HG02973 (cell line): ENCODE measurements at regions not wholly inside any gene's neighbourhood (a gene's known extent, or its start where the extent isn't known, plus 50 kb on each side); places are given as distances from the start of the nearest gene placed in this dataset.
"Not testable (repeated sequence)": the region's sequence is repeated elsewhere in the genome, so short reads cannot be mapped to it uniquely, and the experiment has no call there.

Source experiments
- ATAC-seq: cut with Tn5 transposase; IDR thresholded peaks from one replicate; pipeline ENCODE4 v1.9.1; 2021; ENCODE audit warnings: moderate library complexity; ENCODE audit not compliant: unreplicated experiment

DNA sequence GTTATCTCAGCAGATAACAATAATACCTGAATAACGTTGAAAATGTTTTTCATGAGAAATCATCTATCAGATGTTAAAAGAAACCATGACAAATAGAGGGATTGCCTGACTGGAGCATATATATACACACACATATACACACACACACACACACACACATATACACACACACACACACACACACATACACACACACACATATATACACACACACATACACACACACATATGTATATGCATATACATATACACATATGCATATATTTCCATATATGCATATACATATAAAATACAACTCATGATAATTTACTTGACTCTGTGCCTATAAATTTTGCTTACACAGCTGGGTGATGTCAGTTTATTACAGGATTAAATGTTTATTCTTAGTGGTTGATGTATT lies 847.3 kb upstream of the ADAMTS5 start:
- ATAC-seq: no peak

DNA sequence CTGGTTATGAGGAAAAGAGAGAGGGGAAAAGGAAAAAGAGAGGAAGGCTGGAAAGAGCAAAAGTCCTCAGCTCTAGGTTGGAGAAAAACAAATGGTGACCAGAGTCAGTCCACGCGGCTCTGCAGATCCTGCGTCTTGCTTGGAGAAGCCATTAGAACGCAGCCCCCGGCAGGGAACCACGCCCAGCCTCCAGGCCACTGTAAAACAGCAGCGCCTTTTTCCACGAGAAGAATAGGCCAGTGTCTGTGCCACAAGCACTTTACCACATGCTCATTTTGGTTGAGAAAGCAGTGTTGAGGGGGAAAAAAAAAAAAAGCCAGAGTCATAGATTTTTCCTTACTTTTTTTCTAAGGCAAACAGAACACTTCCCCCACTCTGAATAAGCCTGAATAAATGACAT lies 846.9 kb upstream of the ADAMTS5 start:
- ATAC-seq: no peak

DNA sequence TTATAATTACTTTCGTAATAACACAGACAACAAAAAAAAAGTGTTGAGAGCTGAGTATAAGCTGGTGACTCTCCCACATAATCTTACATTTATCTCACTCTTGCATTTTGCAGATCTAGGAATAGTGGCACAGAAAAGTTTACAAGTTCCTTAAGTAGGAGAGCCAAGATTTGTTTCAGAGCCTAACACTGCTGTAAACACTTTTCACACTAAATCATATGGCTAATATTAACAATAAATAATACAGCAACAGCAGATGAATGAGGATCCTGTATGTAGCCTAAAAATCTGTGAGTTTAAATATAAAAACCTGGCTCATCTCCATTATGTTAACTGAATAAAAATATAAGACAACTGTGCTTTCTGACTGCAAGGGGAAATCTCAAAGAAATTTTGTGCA lies 846.5 kb upstream of the ADAMTS5 start:
- no peak for ATAC-seq

DNA sequence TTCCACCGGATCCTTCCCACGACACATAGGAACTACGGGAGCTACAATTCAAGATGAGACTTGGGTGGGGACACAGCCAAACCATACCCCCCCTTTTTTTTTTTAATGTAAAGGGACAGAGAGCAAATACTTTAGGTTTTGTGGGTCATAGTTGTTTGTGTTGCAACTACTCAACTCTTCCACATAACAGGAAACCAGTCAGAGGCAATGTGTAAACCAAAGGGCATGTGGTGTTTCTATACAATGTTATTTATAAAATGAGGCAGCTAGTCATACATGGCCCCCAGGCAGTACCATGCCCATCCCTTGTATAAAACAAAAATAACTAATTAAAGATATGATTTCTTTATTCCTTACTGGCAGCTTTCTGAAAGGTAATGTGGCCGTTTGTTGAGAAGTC lies 845.4 kb upstream of the ADAMTS5 start:
- no peak for ATAC-seq

DNA sequence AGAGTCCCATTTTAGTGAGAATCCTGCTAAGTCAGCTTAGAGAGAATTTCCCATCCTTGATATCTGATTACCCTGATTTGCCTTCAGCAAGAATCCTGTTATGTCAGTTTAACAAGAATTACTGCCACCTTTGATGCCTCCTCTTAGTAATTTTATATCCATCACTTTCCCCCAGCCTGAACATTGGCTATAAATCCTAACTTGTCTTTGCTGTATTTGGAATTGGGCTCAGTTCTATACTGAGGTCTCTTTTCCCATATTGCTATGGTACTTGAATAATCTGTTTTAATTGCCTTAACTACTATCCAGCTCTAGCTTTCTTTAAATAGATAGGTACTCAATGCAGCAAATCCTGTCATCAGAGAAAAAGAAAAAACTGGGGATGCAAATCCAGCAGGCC lies 842.0 kb upstream of the ADAMTS5 start:
- no peak for ATAC-seq

DNA sequence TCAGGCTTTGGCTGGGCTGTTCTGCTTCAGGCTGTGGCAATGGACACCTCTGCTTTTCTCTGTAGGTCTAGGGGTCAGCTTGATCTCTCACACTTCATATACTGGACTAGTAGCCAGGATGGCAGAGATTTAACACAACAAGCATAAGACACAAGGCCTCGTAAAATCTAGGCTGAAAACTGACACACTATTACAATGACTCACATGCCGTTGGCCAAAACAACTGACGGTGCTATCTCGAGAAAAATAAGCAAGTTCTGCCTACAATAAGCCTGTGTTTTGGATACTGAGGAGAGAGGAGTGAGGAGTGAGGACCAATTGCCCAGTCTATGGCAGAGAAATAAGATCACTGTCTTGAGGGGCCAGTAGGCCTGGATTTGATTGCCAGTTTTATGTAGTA lies 840.7 kb upstream of the ADAMTS5 start:
- no peak for ATAC-seq

DNA sequence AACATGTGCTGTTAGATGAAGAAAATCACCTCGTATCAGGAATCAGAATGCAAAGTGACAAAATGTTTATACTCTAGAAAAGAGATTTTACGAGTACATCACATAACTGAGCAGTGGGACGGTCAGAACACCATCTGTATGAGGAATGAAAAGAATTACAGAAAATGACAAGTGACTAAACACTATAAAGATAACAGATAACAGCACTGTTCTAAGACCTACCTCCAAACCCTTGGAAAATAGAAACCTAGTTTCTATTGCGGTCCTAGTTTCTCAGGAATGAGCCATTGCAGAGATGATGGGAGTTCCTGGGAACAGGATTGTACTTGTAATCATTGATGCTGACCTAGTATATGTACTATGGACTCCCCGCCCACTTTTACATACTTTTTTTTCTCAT lies 839.4 kb upstream of the ADAMTS5 start:
- ATAC-seq: no peak

DNA sequence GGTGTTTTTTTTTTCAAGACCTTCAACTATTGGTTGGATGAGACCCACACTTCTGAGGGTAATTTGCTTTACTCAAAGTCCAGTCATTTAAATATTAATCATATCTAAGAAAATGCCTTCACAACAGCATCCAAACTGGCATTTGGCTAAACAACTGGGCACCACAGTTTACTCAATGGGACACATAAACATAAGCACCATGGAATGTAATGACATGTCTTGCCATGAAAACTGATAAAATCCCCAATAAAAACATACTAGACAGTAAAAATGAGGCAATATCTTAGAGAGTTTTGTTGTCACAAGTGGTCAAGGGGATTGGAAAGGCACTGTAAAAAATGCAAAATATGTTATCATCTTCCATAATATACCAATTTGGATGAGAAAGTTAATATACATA lies 838.8 kb upstream of the ADAMTS5 start:
- no peak for ATAC-seq

DNA sequence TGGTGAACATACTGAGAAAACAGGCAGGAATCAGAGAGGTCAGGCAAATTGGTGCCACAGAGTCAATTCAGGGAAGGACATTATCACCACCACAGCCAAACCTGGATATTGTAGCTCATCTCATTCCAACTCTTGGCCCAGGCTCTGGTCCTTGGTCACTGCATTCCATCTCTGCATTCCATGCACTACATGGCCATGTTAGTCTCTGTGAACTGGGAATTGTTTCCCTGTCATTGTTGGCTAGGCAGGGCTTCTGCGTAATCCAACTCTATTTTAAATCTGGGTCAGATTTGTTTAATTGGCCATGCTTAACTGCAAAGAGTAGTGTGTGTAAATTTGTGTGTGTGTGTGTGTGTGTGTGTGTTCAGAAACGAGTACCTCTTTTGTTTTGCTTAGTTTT lies 837.6 kb upstream of the ADAMTS5 start:
- no peak for ATAC-seq

DNA sequence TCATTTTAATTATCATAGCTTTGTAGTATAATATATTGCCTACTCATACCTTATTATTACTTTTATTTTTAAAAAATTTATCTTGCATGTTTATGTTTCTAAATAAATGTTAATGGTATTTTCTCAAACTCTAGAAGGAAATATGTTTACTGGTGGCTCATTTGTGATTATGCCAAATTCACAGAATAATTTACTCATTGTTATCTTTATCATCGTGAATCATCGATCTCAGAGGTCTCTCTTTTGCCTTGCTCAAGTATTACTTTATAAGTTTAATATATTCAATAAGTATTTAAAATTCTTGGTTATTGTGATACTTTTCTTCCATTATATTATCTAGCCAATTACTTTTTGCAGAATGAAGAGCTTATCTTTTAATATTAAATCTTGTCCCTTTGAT lies 836.7 kb upstream of the ADAMTS5 start:
- no peak for ATAC-seq

DNA sequence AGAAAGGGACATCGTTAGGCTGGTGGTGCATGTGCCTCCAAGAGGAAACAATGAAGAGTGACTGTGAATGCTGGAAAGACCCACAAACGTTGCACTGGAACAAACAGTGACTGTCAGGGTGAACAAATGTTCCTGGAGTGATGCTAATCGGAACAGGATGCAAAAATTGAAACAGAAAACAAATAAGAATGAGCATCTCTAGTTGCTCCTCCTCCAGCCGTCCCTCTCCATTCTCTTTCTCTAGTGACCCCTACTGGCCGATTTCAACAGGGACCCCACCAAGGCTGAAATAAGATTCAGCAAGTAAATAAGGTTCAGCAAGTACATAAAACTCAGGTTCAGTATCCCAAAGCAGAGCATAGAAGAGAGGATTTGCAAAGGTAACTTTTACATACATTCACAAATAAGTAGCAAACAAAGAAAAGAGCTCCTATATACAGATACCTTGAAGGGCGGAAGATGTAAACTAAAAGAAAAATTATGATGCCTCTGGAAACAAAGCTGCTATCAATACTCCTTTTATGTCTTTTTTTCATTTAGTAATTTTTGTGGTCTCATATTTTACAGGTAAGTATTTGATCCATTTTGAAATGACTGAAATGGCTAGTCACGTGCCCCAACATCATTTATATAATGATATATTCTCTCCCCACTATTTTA lies 836.1 kb upstream of the ADAMTS5 start:
- no peak for ATAC-seq

DNA sequence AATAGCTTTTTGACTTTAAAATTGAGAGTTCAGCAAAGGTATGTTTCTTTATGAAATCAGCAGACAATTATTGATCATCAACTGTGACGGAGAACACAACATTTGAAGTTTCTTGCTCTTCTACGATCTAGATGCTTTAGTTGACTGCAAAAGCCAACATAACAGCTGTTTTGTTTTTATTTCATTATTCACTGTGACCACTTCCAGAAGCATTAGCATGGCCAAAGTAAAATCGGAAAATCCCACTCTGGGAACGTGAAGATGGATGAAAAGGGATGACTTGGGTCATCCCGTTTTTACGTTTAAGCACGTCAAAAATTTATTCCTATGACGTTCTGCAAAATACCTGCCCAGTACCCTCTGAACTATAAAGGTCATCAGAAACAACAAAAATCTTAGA lies 833.0 kb upstream of the ADAMTS5 start:
- no peak for ATAC-seq

DNA sequence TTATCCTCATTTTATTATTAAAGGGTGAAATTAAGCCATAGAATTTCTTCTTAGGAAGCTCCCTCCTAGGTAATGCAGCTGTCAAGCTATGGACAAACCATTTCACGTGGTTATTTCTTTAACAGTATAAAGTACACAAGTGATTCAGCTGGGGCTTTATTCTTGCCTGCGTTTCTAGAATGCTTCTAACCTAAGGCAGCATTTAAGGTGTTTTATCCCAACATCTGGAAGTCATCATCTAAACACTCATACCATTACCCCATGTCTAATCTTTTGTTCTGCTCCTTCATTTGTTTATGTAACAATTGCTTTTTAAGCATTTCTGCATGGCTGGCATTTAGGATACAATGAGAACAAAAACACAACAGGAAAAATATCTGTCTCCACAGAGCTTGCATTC lies 829.2 kb upstream of the ADAMTS5 start:
- ATAC-seq: no peak

DNA sequence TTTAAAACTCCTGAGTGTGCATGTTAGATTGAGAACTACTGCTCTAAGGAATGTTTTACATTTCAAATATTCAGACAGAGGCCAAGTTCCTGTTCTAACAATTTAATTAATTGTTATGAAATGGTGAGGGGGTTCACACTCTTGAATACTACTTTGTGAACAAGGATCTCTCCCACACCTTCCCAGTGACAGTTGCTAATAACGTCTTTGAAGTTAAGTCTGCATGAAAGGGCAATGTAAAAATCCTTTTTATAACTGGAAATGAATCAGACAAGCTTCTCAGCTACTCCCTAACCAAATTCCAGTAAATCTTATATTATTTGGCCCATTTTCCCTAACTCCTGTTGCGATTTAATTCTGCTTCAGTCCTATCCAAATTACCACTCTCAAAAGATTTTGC lies 828.5 kb upstream of the ADAMTS5 start:
- ATAC-seq: no peak

DNA sequence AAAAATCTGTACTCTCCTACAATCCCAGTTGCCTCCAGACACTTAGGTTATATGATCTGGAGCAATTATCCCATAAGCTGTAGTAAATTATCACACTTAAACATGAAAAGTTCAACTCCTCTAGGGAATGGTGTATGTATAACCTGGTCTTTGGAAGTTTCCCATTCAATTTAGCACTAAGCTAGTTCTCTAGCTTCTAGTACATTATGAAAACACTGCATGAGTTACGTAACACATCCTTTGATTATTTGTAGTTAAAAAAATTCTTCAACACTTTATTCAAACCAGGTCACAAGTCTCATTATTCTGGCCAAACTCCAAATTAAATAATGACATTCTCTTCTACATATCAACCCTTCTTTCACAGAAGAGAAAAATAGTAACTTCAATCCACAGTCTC lies 827.0 kb upstream of the ADAMTS5 start:
- no peak for ATAC-seq

DNA sequence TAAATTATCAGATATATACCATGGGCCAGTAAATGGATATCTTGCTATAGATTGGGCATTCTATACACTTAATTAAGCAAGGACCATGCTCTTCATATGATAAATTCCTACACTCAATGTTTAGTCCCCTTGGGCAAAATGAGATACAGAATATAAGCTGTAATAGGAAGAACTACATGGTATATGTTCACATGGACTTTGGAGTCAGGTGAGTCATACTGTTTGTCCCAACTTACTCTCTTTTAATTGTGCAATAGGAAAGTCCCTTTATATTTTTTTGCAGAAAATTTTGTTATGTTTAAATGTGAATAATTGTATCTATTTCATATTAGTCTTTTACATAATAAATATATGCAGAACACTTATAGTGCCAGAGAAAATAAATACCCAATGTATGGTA lies 820.2 kb upstream of the ADAMTS5 start:
- no peak for ATAC-seq

DNA sequence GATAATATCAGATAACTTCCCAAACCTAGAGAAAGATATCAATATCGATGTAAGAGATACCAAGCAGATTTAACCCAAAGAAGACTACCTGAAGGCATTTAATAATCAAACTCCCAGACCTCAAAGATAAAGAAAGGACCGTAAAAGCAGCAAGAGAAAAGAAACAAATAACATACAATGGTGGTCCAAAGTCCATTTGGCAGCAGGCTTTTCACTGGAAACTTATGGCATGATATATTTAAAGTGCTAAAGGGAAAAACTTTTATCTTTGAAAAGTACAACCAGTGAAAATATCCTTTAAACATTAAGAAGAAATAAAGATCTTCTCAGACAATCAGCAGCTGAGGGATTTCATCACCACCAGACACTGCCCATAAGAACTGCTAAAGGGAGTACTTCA lies 812.7 kb upstream of the ADAMTS5 start:
- ATAC-seq: no peak

DNA sequence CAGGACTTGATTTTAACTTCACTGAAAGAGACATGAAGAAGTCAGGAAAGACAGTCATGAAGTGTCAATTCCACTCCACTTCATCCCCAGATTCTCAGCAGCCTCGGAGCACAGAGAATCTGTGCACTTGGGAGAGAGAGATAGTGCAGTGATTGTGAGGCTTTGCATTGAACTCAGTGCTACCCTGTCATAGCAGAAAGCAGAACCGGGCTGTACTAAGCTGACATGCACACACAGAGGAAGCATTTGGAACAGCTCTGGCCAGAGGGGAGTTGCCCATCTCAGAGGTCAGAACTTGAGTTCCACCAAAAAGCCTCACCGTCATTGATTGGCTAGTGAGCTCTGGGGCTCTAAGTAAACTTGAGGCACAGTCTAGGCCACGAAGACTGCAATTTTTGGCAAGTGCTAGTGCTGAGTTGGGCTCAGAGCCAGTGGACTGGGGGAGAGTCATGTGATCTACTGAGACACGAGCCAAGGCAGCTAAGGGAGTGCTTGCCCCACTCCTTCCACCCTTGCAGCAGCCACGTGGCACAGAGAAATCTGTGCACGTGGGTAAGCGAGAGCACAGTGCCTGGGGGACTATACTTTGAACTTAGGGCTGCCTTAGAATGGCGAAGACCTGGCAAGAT lies 810.2 kb upstream of the ADAMTS5 start:
- ATAC-seq: no peak

DNA sequence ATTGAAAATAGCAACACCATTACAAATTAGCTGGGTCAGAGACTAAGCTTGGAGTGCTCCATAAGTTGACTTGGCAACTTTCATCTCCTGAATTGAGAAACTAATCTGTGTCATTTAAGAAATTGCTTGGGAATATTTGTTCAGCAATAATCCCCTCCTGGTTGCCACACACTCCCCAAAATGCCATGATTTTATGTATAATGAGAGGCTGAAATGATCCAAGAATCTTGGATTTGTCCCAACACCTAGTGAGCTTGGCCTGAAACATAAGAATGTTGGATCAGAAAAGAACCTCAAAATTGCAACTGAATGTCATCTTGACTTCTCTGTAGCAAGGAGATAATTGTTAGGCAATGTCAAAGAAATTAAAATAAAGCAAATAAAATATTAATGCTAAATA lies 805.9 kb upstream of the ADAMTS5 start:
- ATAC-seq: no peak

DNA sequence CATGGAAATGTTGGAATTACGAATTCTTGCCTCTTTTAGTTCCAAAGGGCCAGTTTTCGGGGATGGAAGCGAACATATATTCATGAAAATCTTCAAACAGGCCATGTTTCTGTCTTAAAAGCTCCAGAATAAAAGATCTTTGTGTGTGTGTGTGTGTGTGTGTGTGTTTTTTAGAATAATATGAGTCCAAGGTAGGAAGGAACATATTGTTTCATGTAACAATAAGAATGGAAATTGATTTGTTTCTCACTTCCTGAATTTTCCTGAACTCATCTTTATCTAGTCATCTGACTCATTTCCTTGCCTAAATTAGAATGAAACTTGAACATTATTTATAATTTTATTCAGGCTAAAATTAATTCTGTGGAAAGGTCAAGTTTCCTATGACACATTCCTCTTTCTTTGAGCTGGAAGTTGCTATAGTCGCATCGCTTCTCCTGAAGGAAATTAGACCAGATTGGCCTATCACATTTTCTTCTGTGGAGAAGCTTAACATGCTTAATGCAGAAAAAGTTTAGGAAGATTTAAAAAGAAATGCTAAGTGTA lies 805.1 kb upstream of the ADAMTS5 start:
- ATAC-seq: no peak

DNA sequence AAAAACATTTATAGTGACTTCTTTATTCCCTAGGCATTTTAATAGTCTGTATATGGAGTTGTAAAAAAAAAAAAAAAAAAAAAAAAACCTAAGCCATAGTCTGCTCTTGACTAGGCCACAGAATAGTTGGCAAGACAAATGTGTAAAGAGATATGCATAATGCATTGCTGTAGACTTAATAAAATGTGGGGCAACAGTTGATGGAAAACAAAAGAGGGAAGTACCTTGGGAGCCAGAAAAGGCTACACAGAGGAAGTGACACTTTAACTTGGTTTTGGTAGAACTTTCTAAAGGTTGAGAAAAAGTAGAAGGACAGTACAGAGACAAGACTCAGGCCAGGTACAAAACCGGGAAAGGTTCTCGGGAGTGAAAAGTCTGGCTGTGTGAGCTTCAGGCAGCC lies 802.9 kb upstream of the ADAMTS5 start:
- no peak for ATAC-seq

DNA sequence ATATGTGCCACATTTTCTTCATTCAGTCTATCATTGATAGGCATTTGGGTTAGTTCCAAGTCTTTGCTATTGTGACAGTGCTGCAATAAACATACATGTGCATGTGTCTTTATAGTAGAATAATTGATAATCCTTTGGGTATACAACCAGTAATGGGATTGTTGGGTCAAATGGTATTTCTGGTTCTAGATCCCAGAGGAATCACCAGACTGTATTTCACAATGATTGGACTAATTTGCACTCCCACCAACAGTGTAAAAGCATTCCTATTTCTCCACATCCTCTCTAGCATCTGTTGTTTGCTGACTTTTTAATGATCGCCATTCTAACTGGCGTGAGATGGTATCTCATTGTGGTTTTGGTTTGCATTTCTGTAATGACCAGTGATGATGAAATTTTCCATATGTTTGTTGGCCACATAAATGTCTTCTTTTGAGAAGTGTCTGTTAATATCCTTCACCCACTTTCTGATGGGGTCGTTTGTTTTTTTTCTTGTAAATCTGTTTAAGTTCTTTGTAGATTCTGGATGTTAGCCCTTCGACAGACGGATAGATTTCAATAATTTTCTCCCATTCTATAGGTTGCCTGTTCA lies 801.3 kb upstream of the ADAMTS5 start:
- ATAC-seq: not testable (repeated sequence)

DNA sequence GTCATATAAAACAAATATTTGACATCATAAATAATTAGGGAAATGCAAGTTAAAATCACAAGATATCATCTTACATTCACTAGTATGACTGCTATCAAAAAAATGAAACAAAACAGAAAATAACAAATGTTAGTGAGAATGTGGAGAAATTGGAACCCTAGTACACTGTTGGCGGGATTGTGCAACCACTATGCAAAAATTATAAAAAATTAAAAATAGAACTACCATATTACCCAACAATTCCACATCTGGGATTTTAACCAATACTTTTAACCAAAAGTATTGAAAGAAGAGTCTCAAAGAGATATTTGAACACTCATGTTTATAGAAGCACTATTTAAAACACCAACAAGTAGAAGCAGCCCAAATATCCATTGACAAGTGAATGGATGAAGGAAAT lies 797.2 kb upstream of the ADAMTS5 start:
- ATAC-seq: no peak
